Neural cell (in vitro differentiated cells): ENCODE measurements at regions not wholly inside any gene's neighbourhood (a gene's known extent, or its start where the extent isn't known, plus 50 kb on each side); places are given as distances from the start of the nearest gene placed in this dataset.

Experiments used
- CTCF ChIP-seq: fragments of 450-650 bp; IDR thresholded peaks from 2 replicates; pipeline ENCODE4 v1.5.1; 2014; ENCODE audit warnings: antibody characterized with exemption, mild to moderate bottlenecking, moderate library complexity; ENCODE audit not compliant: poor library complexity, severe bottlenecking
- EP300 ChIP-seq: fragments of 450-650 bp; conservative IDR thresholded peaks from 2 replicates; pipeline ENCODE4 v1.6.1; 2014; ENCODE audit warnings: antibody characterized with exemption, mild to moderate bottlenecking, moderate library complexity; ENCODE audit not compliant: poor library complexity, severe bottlenecking
- EZH2 ChIP-seq: fragments of 200-600, 300-800 bp; shearing (Covaris generic), sonication (generic); IDR thresholded peaks from 2 replicates; pipeline ENCODE4 v1.6.1; 2014; ENCODE audit warnings: antibody characterized with exemption, low read length, borderline replicate concordance, mild to moderate bottlenecking; ENCODE audit not compliant: insufficient read depth, poor library complexity, severe bottlenecking
- TAF1 ChIP-seq: IDR thresholded peaks from 2 replicates; pipeline ENCODE4 v1.6.1; 2012; ENCODE audit warnings: low read depth

GRCh38 chr13:22765547-22765946, 415.2 kb upstream of the SGCG start:
- TF ChIP-seq CTCF (no peak), EZH2 (no peak), TAF1 (no peak), EP300 (no peak)
